ENCODE measurements at regions not wholly inside any gene's neighbourhood (a gene's known extent, or its start where the extent isn't known, plus 50 kb on each side); places are given as distances from the start of the nearest gene placed in this dataset.

DNA sequence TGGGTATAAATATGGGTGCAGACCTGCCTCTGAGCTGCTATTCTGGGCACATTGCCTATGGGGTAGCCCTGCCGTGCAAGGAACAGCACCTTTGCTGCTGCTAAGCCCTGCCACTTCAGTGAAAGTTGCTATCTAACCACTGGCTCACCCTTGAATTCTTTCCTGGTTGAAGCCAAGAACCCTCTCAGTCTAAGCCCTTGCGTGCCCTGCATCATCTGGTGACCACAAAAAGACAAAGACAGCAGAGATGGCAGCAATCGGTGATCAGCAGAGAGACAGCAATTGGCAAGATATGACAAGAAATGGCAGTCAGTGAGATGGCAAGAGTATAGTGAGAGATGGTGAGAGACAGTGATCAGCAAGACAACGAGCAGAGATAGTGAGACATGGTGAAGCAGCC lies 418.3 kb downstream of the MATN1 start:
- TF ChIP-seq YY1 (IDR thresholded peaks at IDR 0.05; ENCODE audit: insufficient read depth, insufficient read length) = no peak
- no peak for TF ChIP-seq ZNF274 (IDR thresholded peaks at IDR 0.05; ENCODE audit: low read depth, low read length)
- no peak for TF ChIP-seq SUZ12 (IDR thresholded peaks at IDR 0.05; ENCODE audit: extremely low read depth, insufficient read depth, insufficient read length)

All from NT2/D1 (cell line).